ENCODE measurements at regions not wholly inside any gene's neighbourhood (a gene's known extent, or its start where the extent isn't known, plus 50 kb on each side); places are given as distances from the start of the nearest gene placed in this dataset.
"Not testable (repeated sequence)": the region's sequence is repeated elsewhere in the genome, so short reads cannot be mapped to it uniquely, and the experiment has no call there.

GRCh38 chr4:180314972-180315371, 1928.2 kb upstream of the TENM3 start:
- DNase-seq = no peak

GRCh38 chr4:180330521-180330920, 1912.7 kb upstream of the TENM3 start:
- no peak for DNase-seq

- peak; percentile 16 for DNase-seq
Measured at GRCh38 chr4:180333162-180333561, 1910.0 kb upstream of the TENM3 start.

GRCh38 chr4:180335566-180335965, 1907.6 kb upstream of the TENM3 start:
- DNase-seq = peak; percentile 78

- no peak for DNase-seq
Measured at GRCh38 chr4:180336494-180337090, 1906.6 kb upstream of the TENM3 start.

GRCh38 chr4:180341926-180342325, 1901.3 kb upstream of the TENM3 start:
- DNase-seq = no peak

- DNase-seq = peak; percentile 80
Measured at GRCh38 chr4:180350901-180351300, 1892.3 kb upstream of the TENM3 start.

- peak; percentile 8 for DNase-seq
Measured at GRCh38 chr4:180356766-180357165, 1886.4 kb upstream of the TENM3 start.

GRCh38 chr4:180360113-180360512, 1883.1 kb upstream of the TENM3 start:
- DNase-seq = not testable (repeated sequence)

- DNase-seq = no peak
Measured at GRCh38 chr4:180363815-180364214, 1879.4 kb upstream of the TENM3 start.

- DNase-seq = no peak
Measured at GRCh38 chr4:180372691-180373090, 1870.5 kb upstream of the TENM3 start.

- DNase-seq = no peak
Measured at GRCh38 chr4:180377741-180378140, 1865.5 kb upstream of the TENM3 start.

- peak; percentile 56 for DNase-seq
Measured at GRCh38 chr4:180380733-180381132, 1862.5 kb upstream of the TENM3 start.

- no peak for DNase-seq
Measured at GRCh38 chr4:180391613-180392012, 1851.6 kb upstream of the TENM3 start.

- DNase-seq = no peak
Measured at GRCh38 chr4:180394312-180394711, 1848.9 kb upstream of the TENM3 start.

GRCh38 chr4:180394730-180395129, 1848.5 kb upstream of the TENM3 start:
- DNase-seq = no peak

GRCh38 chr4:180398564-180398963, 1844.6 kb upstream of the TENM3 start:
- DNase-seq = peak; percentile 5

GRCh38 chr4:180407275-180407885, 1835.8 kb upstream of the TENM3 start:
- no peak for DNase-seq

- DNase-seq = no peak
Measured at GRCh38 chr4:180418819-180419531, 1824.2 kb upstream of the TENM3 start.

- DNase-seq = no peak
Measured at GRCh38 chr4:180422989-180423711, 1820.1 kb upstream of the TENM3 start.

GRCh38 chr4:180423712-180424057, 1819.5 kb upstream of the TENM3 start:
- peak; percentile 3 for DNase-seq

GRCh38 chr4:180426938-180427337, 1816.3 kb upstream of the TENM3 start:
- no peak for DNase-seq

GRCh38 chr4:180430283-180430682, 1812.9 kb upstream of the TENM3 start:
- DNase-seq = no peak
